ENCODE measurements at regions not wholly inside any gene's neighbourhood (a gene's known extent, or its start where the extent isn't known, plus 50 kb on each side); places are given as distances from the start of the nearest gene placed in this dataset.

GRCh38 chr12:115035535-115036107, 351.6 kb upstream of the TBX3 start:
- Histone ChIP-seq H3K27me3 (replicated peaks in 2 of 5; ENCODE audit: control insufficient read depth in 4 of 5, insufficient read depth in 5 of 5, low read length in 4 of 5) (no peaks in the 10 kb centered on the region), H3K36me3 (ENCODE audit: control insufficient read depth in 4 of 4, insufficient read depth in 4 of 4, low read length in 3 of 4) (no peaks in the 10 kb centered on the region), H3K4me3 (ENCODE audit: control insufficient read depth in 1 of 7, extremely low read depth in 1 of 7, insufficient read depth in 4 of 7, low read depth in 2 of 7, low read length in 6 of 7) (no peak overlapping the region), H3K27ac (ENCODE audit: insufficient read depth in 1 of 2, low read depth in 1 of 2, low read length in 2 of 2, poor library complexity in 1 of 2, severe bottlenecking in 2 of 2) (no peak overlapping the region), H3K4me1 (ENCODE audit: control extremely low read depth in 1 of 4, control insufficient read depth in 4 of 4, insufficient read depth in 4 of 4, low read length in 3 of 4) (no peaks in the 10 kb centered on the region), H3K9me3 (ENCODE audit: control extremely low read depth in 1 of 5, control insufficient read depth in 4 of 5, insufficient read depth in 2 of 5, low read depth in 1 of 5, low read length in 4 of 5) (no peaks in the 10 kb centered on the region)
- 64% methylated on average over 1 of the region's 2 CpGs for WGBS (ENCODE audit: insufficient coverage)
- DNase-seq = no peak
- CTCF ChIA-PET = no interaction called here
- POLR2A ChIA-PET = no interaction called here

- H3K4me3 ChIP-seq (ENCODE audit: control insufficient read depth in 1 of 7, extremely low read depth in 1 of 7, insufficient read depth in 4 of 7, low read depth in 2 of 7, low read length in 6 of 7) = no peak overlapping the region
- H3K27me3 ChIP-seq (replicated peaks in 2 of 5; ENCODE audit: control insufficient read depth in 4 of 5, insufficient read depth in 5 of 5, low read length in 4 of 5) = no peaks in the 10 kb centered on the region
- no peaks in the 10 kb centered on the region for H3K4me1 ChIP-seq (ENCODE audit: control extremely low read depth in 1 of 4, control insufficient read depth in 4 of 4, insufficient read depth in 4 of 4, low read length in 3 of 4)
- H3K9me3 ChIP-seq (ENCODE audit: control extremely low read depth in 1 of 5, control insufficient read depth in 4 of 5, insufficient read depth in 2 of 5, low read depth in 1 of 5, low read length in 4 of 5) = no peaks in the 10 kb centered on the region
- no peaks in the 10 kb centered on the region for H3K36me3 ChIP-seq (ENCODE audit: control insufficient read depth in 4 of 4, insufficient read depth in 4 of 4, low read length in 3 of 4)
- no peak for DNase-seq
- POLR2A ChIA-PET = no interaction called here
- CTCF ChIA-PET = no interaction called here
- 89% methylated on average over 3 of the region's 3 CpGs for WGBS (ENCODE audit: insufficient coverage)
- no peak overlapping the region for H3K27ac ChIP-seq (ENCODE audit: insufficient read depth in 1 of 2, low read depth in 1 of 2, low read length in 2 of 2, poor library complexity in 1 of 2, severe bottlenecking in 2 of 2)
Measured at GRCh38 chr12:115032521-115032920, 348.5 kb upstream of the TBX3 start.

GRCh38 chr12:115030017-115030416, 346.0 kb upstream of the TBX3 start:
- ChIA-PET CTCF (no interaction called here), POLR2A (no interaction called here)
- 80% methylated on average over 1 of the region's 3 CpGs for WGBS (ENCODE audit: insufficient coverage)
- H3K27me3 ChIP-seq (replicated peaks in 2 of 5; ENCODE audit: control insufficient read depth in 4 of 5, insufficient read depth in 5 of 5, low read length in 4 of 5) = no peaks in the 10 kb centered on the region
- H3K4me3 ChIP-seq (ENCODE audit: control insufficient read depth in 1 of 7, extremely low read depth in 1 of 7, insufficient read depth in 4 of 7, low read depth in 2 of 7, low read length in 6 of 7) = no peak overlapping the region
- H3K4me1 ChIP-seq (ENCODE audit: control extremely low read depth in 1 of 4, control insufficient read depth in 4 of 4, insufficient read depth in 4 of 4, low read length in 3 of 4) = no peaks in the 10 kb centered on the region
- H3K36me3 ChIP-seq (ENCODE audit: control insufficient read depth in 4 of 4, insufficient read depth in 4 of 4, low read length in 3 of 4) = no peaks in the 10 kb centered on the region
- no peak for DNase-seq
- H3K9me3 ChIP-seq (ENCODE audit: control extremely low read depth in 1 of 5, control insufficient read depth in 4 of 5, insufficient read depth in 2 of 5, low read depth in 1 of 5, low read length in 4 of 5) = no peaks in the 10 kb centered on the region
- H3K27ac ChIP-seq (ENCODE audit: insufficient read depth in 1 of 2, low read depth in 1 of 2, low read length in 2 of 2, poor library complexity in 1 of 2, severe bottlenecking in 2 of 2) = no peak overlapping the region

- no peaks in the 10 kb centered on the region for H3K27me3 ChIP-seq (replicated peaks in 2 of 5; ENCODE audit: control insufficient read depth in 4 of 5, insufficient read depth in 5 of 5, low read length in 4 of 5)
- ChIA-PET CTCF (interaction anchor here (0.7 kb wide), 1 partner anchor 1010 kb away, joined by 3 read pairs; no protein-coding TSS in a partner anchor), POLR2A (no interaction called here)
- peaks cover 0 to 2% (median 0%) of the 10 kb centered on the region in 5 experiments for H3K9me3 ChIP-seq (ENCODE audit: control extremely low read depth in 1 of 5, control insufficient read depth in 4 of 5, insufficient read depth in 2 of 5, low read depth in 1 of 5, low read length in 4 of 5)
- DNase-seq = no peak
- 100% methylated on average over 2 of the region's 3 CpGs for WGBS (ENCODE audit: insufficient coverage)
- H3K4me1 ChIP-seq (ENCODE audit: control extremely low read depth in 1 of 4, control insufficient read depth in 4 of 4, insufficient read depth in 4 of 4, low read length in 3 of 4) = no peaks in the 10 kb centered on the region
- no peak overlapping the region for H3K4me3 ChIP-seq (ENCODE audit: control insufficient read depth in 1 of 7, extremely low read depth in 1 of 7, insufficient read depth in 4 of 7, low read depth in 2 of 7, low read length in 6 of 7)
- no peaks in the 10 kb centered on the region for H3K36me3 ChIP-seq (ENCODE audit: control insufficient read depth in 4 of 4, insufficient read depth in 4 of 4, low read length in 3 of 4)
- H3K27ac ChIP-seq (ENCODE audit: insufficient read depth in 1 of 2, low read depth in 1 of 2, low read length in 2 of 2, poor library complexity in 1 of 2, severe bottlenecking in 2 of 2) = no peak overlapping the region
Measured at GRCh38 chr12:115024531-115024930, 340.6 kb upstream of the TBX3 start.

- Histone ChIP-seq H3K27me3 (replicated peaks in 2 of 5; ENCODE audit: control insufficient read depth in 4 of 5, insufficient read depth in 5 of 5, low read length in 4 of 5) (no peaks in the 10 kb centered on the region), H3K27ac (ENCODE audit: insufficient read depth in 1 of 2, low read depth in 1 of 2, low read length in 2 of 2, poor library complexity in 1 of 2, severe bottlenecking in 2 of 2) (no peak overlapping the region), H3K4me1 (ENCODE audit: control extremely low read depth in 1 of 4, control insufficient read depth in 4 of 4, insufficient read depth in 4 of 4, low read length in 3 of 4) (no peaks in the 10 kb centered on the region), H3K9me3 (ENCODE audit: control extremely low read depth in 1 of 5, control insufficient read depth in 4 of 5, insufficient read depth in 2 of 5, low read depth in 1 of 5, low read length in 4 of 5) (peaks cover 0 to 2% (median 0%) of the 10 kb centered on the region in 5 experiments), H3K4me3 (ENCODE audit: control insufficient read depth in 1 of 7, extremely low read depth in 1 of 7, insufficient read depth in 4 of 7, low read depth in 2 of 7, low read length in 6 of 7) (no peak overlapping the region), H3K36me3 (ENCODE audit: control insufficient read depth in 4 of 4, insufficient read depth in 4 of 4, low read length in 3 of 4) (no peaks in the 10 kb centered on the region)
- ChIA-PET POLR2A (no interaction called here), CTCF (interaction anchor here (0.7 kb wide), 1 partner anchor 1009 kb away, joined by 3 read pairs; no protein-coding TSS in a partner anchor)
- no peak for DNase-seq
- 90% methylated on average over 3 of the region's 4 CpGs for WGBS (ENCODE audit: insufficient coverage)
Measured at GRCh38 chr12:115023279-115024265, 339.6 kb upstream of the TBX3 start.

GRCh38 chr12:115020091-115020490, 336.1 kb upstream of the TBX3 start:
- no peak for DNase-seq
- CTCF ChIA-PET = no interaction called here
- Histone ChIP-seq H3K36me3 (ENCODE audit: control insufficient read depth in 4 of 4, insufficient read depth in 4 of 4, low read length in 3 of 4) (no peaks in the 10 kb centered on the region), H3K27me3 (replicated peaks in 2 of 5; ENCODE audit: control insufficient read depth in 4 of 5, insufficient read depth in 5 of 5, low read length in 4 of 5) (peaks cover 0 to 2% (median 0%) of the 10 kb centered on the region in 5 experiments), H3K4me3 (ENCODE audit: control insufficient read depth in 1 of 7, extremely low read depth in 1 of 7, insufficient read depth in 4 of 7, low read depth in 2 of 7, low read length in 6 of 7) (no peak overlapping the region), H3K27ac (ENCODE audit: insufficient read depth in 1 of 2, low read depth in 1 of 2, low read length in 2 of 2, poor library complexity in 1 of 2, severe bottlenecking in 2 of 2) (no peak overlapping the region), H3K9me3 (ENCODE audit: control extremely low read depth in 1 of 5, control insufficient read depth in 4 of 5, insufficient read depth in 2 of 5, low read depth in 1 of 5, low read length in 4 of 5) (peaks cover 0 to 2% (median 0%) of the 10 kb centered on the region in 5 experiments), H3K4me1 (ENCODE audit: control extremely low read depth in 1 of 4, control insufficient read depth in 4 of 4, insufficient read depth in 4 of 4, low read length in 3 of 4) (no peaks in the 10 kb centered on the region)
- POLR2A ChIA-PET = no interaction called here

- Histone ChIP-seq H3K9me3 (ENCODE audit: control extremely low read depth in 1 of 5, control insufficient read depth in 4 of 5, insufficient read depth in 2 of 5, low read depth in 1 of 5, low read length in 4 of 5) (peaks cover 0 to 2% (median 0%) of the 10 kb centered on the region in 5 experiments), H3K4me3 (ENCODE audit: control insufficient read depth in 1 of 7, extremely low read depth in 1 of 7, insufficient read depth in 4 of 7, low read depth in 2 of 7, low read length in 6 of 7) (no peak overlapping the region), H3K36me3 (ENCODE audit: control insufficient read depth in 4 of 4, insufficient read depth in 4 of 4, low read length in 3 of 4) (no peaks in the 10 kb centered on the region), H3K4me1 (ENCODE audit: control extremely low read depth in 1 of 4, control insufficient read depth in 4 of 4, insufficient read depth in 4 of 4, low read length in 3 of 4) (no peaks in the 10 kb centered on the region), H3K27me3 (replicated peaks in 2 of 5; ENCODE audit: control insufficient read depth in 4 of 5, insufficient read depth in 5 of 5, low read length in 4 of 5) (peaks cover 0 to 2% (median 0%) of the 10 kb centered on the region in 5 experiments), H3K27ac (ENCODE audit: insufficient read depth in 1 of 2, low read depth in 1 of 2, low read length in 2 of 2, poor library complexity in 1 of 2, severe bottlenecking in 2 of 2) (no peak overlapping the region)
- 42% methylated on average over 2 of the region's 2 CpGs for WGBS (ENCODE audit: insufficient coverage)
- CTCF ChIA-PET = no interaction called here
- POLR2A ChIA-PET = no interaction called here
- DNase-seq = no peak
Measured at GRCh38 chr12:115017346-115017745, 333.4 kb upstream of the TBX3 start.
